ENCODE measurements at regions not wholly inside any gene's neighbourhood (a gene's known extent, or its start where the extent isn't known, plus 50 kb on each side); places are given as distances from the start of the nearest gene placed in this dataset.

- DNase-seq (ENCODE audit: low read depth), result no peak
- no peak overlapping the region for H3K4me3 ChIP-seq (ENCODE audit: low read depth, low read length)
- TF ChIP-seq, protein P1, sequence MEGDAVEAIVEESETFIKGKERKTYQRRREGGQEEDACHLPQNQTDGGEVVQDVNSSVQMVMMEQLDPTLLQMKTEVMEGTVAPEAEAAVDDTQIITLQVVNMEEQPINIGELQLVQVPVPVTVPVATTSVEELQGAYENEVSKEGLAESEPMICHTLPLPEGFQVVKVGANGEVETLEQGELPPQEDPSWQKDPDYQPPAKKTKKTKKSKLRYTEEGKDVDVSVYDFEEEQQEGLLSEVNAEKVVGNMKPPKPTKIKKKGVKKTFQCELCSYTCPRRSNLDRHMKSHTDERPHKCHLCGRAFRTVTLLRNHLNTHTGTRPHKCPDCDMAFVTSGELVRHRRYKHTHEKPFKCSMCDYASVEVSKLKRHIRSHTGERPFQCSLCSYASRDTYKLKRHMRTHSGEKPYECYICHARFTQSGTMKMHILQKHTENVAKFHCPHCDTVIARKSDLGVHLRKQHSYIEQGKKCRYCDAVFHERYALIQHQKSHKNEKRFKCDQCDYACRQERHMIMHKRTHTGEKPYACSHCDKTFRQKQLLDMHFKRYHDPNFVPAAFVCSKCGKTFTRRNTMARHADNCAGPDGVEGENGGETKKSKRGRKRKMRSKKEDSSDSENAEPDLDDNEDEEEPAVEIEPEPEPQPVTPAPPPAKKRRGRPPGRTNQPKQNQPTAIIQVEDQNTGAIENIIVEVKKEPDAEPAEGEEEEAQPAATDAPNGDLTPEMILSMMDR (IDR thresholded peaks at IDR 0.05; ENCODE audit: insufficient read depth, low read depth, low read length, missing control alignments), result no peak
Observed at GRCh38 chr15:55007561-55007960, 189.2 kb downstream of the RSL24D1 start.

GRCh38 chr15:55005679-55006078 lies 191.1 kb downstream of the RSL24D1 start:
- no peak for DNase-seq (ENCODE audit: low read depth)
- no peak overlapping the region for H3K4me3 ChIP-seq (ENCODE audit: low read depth, low read length)
- TF ChIP-seq, protein P1 (IDR thresholded peaks at IDR 0.05; ENCODE audit: insufficient read depth, low read depth, low read length, missing control alignments), result no peak

- no peak for DNase-seq (ENCODE audit: low read depth)
- H3K4me3 ChIP-seq (ENCODE audit: low read depth, low read length), result no peak overlapping the region
- TF ChIP-seq, protein P1 (IDR thresholded peaks at IDR 0.05; ENCODE audit: insufficient read depth, low read depth, low read length, missing control alignments), result no peak
Observed at GRCh38 chr15:55003965-55004873, 192.5 kb downstream of the RSL24D1 start.

- DNase-seq (ENCODE audit: low read depth), result no peak
- no peak overlapping the region for H3K4me3 ChIP-seq (ENCODE audit: low read depth, low read length)
- TF ChIP-seq, protein P1 (IDR thresholded peaks at IDR 0.05; ENCODE audit: insufficient read depth, low read depth, low read length, missing control alignments), result no peak
Observed at GRCh38 chr15:54998661-54999060, 198.1 kb downstream of the RSL24D1 start.

- TF ChIP-seq, protein P1 (IDR thresholded peaks at IDR 0.05; ENCODE audit: insufficient read depth, low read depth, low read length, missing control alignments), result no peak
- H3K4me3 ChIP-seq (ENCODE audit: low read depth, low read length), result no peak overlapping the region
- DNase-seq (ENCODE audit: low read depth), result no peak
Observed at GRCh38 chr15:54990793-54991192, 205.9 kb downstream of the RSL24D1 start.

- no peak overlapping the region for H3K4me3 ChIP-seq (ENCODE audit: low read depth, low read length)
- TF ChIP-seq, protein P1 (IDR thresholded peaks at IDR 0.05; ENCODE audit: insufficient read depth, low read depth, low read length, missing control alignments), result no peak
- DNase-seq (ENCODE audit: low read depth), result no peak
Observed at GRCh38 chr15:54987881-54988280, 208.9 kb downstream of the RSL24D1 start.

All from GM12865 (cell line).